Muscle of leg (tissue), 3 donors: ENCODE measurements at regions not wholly inside any gene's neighbourhood (a gene's known extent, or its start where the extent isn't known, plus 50 kb on each side); places are given as distances from the start of the nearest gene placed in this dataset.

Experiments
- DNase-seq: peaks from one replicate; pipeline ENCODE4 v3.0.0; 2013
- H3K27ac ChIP-seq: one replicate; pipeline ENCODE4 v1.5.1; 2013; ENCODE audit warnings: mild to moderate bottlenecking, low read length, control low read depth
- H3K27me3 ChIP-seq: one replicate; pipeline ENCODE4 v1.6.1; 2013; ENCODE audit warnings: low read length; ENCODE audit not compliant: control insufficient read depth, insufficient read depth
- H3K36me3 ChIP-seq: one replicate; pipeline ENCODE4 v1.6.1; 2013; ENCODE audit warnings: low read length; ENCODE audit not compliant: control insufficient read depth, insufficient read depth
- H3K4me1 ChIP-seq: one replicate; pipeline ENCODE4 v1.6.1; 2013; ENCODE audit warnings: low read length; ENCODE audit not compliant: control insufficient read depth, insufficient read depth
- H3K4me3 ChIP-seq: one replicate; pipeline ENCODE4 v1.5.1; 2013; ENCODE audit warnings: low read length, control low read depth
- H3K9me3 ChIP-seq: replicated peaks from 2 replicates; pipeline ENCODE4 v1.6.1; 2013; ENCODE audit warnings: low read depth, low read length; ENCODE audit not compliant: control insufficient read depth
- WGBS: methylation state at CpG from one replicate; pipeline ENCODE4 v1.1.5; 2013; ENCODE audit warnings: missing lambda C conversion rate; ENCODE audit not compliant: insufficient coverage; 5-methylcytosine and 5-hydroxymethylcytosine counted together

DNA sequence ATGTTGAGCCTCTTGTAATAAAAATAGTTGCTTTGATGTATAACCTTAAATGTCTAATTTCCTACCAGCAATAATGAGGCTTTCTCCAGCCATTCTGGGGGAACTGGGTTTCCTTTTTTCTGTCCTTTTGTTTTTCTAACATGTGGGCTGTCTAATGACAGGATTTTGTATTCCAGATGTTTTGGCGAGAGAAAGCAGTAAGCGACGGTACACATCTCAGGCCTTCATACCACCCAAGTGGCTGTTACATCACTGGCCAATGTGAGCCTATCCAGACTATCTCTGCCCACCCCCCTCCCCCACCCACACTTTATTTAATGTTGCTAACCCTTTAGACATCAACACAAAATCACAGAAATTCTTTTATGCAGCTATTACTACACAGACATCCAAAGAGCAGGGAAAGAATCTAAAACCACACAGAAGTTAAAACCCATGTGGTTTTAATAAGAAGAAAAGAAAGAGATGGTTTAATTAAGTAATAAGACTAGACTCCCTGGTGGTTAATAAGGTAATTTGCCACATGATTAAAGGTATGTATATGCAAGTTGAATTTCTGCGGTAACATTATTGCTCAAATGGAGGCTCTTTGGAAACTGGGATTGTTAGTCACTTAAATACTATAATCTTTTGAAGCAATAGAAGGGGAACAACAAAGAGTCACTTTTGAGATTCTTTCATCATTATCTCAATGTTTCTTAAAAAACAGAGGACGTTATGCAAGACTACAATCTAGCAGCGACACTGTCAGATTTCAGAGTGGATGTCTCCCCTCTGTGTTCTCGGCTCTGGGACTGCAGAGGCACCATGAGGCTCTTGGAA lies 365.1 kb downstream of the ENC1 start:
- H3K4me1 ChIP-seq = no peaks in the 10 kb centered on the region
- H3K27ac ChIP-seq = no peak overlapping the region
- no peak overlapping the region for H3K4me3 ChIP-seq
- H3K27me3 ChIP-seq = no peaks in the 10 kb centered on the region
- no peaks in the 10 kb centered on the region for H3K36me3 ChIP-seq
- no peaks in the 10 kb centered on the region for H3K9me3 ChIP-seq
- 49% methylated on average over 3 of the region's 7 CpGs for WGBS
- DNase-seq = peak; percentile 80

- WGBS = no CpG with 5 or more reads among the region's 3 CpGs
Measured at GRCh38 chr5:74274326-74274725, 366.2 kb downstream of the ENC1 start.

DNA sequence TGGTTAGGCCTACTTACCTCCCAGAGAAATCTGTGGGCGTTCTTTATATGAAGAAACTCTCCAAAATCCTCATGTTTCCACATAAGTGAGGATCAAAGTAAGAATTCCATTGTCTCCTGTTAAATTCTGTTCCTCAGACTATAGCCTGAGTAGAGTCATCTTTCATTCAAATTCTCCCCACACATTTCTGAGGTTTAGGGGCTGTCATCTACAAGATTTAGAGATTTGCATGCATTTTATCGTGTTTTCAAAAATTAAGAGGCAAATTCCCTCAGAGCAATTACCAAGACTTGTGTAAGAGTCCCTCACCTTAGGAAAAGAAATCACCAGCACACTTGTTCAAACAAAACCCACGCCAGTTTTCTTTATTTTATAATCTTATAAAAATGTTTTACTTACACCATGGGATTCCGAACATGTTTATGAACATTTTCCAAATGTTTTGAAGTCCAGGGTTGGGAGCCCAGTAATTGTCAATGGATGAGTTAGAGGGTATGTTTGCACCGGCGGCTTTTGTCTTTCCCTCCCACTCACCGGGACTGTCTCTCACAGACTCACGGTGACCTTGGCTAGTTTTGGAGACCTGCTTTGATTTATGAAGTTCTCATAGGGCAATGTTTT lies 367.6 kb downstream of the ENC1 start:
- 60% methylated on average over 1 of the region's 8 CpGs for WGBS
- no peak overlapping the region for H3K4me3 ChIP-seq
- no peaks in the 10 kb centered on the region for H3K9me3 ChIP-seq
- H3K27me3 ChIP-seq = no peaks in the 10 kb centered on the region
- H3K36me3 ChIP-seq = no peaks in the 10 kb centered on the region
- no peak for DNase-seq
- H3K27ac ChIP-seq = no peak overlapping the region
- H3K4me1 ChIP-seq = no peaks in the 10 kb centered on the region

More at GRCh38 chr5:74274326-74274725, 366.2 kb downstream of the ENC1 start:
- Histone ChIP-seq H3K9me3 (no peaks in the 10 kb centered on the region), H3K4me3 (no peak overlapping the region), H3K27me3 (no peaks in the 10 kb centered on the region), H3K36me3 (no peaks in the 10 kb centered on the region), H3K4me1 (no peaks in the 10 kb centered on the region), H3K27ac (no peak overlapping the region)
- no peak for DNase-seq

DNA sequence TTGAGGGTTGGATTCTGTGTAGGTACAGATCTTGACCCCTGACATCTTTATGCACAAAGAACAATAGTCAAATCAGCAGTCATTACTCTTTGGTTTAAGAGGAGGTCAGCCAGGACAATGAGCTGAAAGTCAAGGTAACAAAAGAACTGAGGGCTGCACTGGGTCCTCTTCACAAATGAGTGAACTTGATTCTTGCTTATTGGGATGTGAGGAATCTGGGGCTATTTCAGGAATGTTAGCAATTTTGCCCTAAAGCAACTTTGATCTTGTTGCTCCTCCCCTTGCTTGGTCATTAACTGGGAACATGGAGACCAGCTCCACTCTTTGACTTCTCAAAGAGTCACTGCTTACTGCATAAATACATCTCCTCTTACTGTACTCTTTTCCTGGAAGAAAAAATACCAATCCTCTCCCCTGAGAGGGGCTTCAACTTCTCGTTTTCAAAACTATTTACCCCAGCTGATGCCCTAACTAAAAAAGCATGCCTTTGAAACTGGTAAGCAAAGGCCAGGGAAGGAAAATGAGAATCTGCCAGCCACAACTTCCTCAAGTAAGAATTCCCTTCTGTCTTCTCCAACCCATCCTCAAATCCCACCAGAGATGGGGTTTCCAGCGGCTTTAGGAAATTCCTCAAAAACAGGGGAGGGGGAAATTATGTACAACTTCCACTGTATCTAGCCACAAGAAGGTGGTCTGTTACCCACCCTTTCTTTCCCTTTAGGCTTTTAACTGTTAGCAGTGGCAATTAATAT lies 368.3 kb downstream of the ENC1 start:
- DNase-seq = no peak
- no peaks in the 10 kb centered on the region for H3K4me1 ChIP-seq
- H3K9me3 ChIP-seq = no peaks in the 10 kb centered on the region
- WGBS = no CpG with 5 or more reads among the region's 2 CpGs
- H3K27me3 ChIP-seq = no peaks in the 10 kb centered on the region
- H3K27ac ChIP-seq = no peak overlapping the region
- H3K36me3 ChIP-seq = no peaks in the 10 kb centered on the region
- no peak overlapping the region for H3K4me3 ChIP-seq

DNA sequence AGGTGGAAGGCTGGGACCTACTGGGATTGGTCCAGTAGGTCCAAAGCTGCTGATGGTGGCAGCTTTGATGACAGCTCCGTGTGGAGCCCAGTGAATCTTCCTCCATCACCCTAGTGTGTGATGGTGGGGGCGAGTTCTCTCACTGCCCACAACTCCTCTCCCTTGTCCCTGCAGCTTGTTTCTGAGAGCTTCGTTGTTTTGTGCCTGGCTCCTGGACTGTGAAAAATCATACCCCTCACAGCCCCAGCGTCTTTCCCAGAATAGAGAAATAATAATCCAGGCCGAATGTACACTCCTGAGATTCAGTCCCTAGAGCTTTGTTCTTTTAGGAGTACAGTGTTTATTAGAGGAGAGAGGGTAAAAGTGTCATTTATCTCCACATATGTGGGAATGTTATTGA lies 372.2 kb downstream of the ENC1 start:
- no CpG with 5 or more reads among the region's 5 CpGs for WGBS
- Histone ChIP-seq H3K9me3 (no peaks in the 10 kb centered on the region), H3K27me3 (no peaks in the 10 kb centered on the region), H3K27ac (no peak overlapping the region), H3K36me3 (no peaks in the 10 kb centered on the region), H3K4me1 (no peaks in the 10 kb centered on the region), H3K4me3 (no peak overlapping the region)
- no peak for DNase-seq

DNA sequence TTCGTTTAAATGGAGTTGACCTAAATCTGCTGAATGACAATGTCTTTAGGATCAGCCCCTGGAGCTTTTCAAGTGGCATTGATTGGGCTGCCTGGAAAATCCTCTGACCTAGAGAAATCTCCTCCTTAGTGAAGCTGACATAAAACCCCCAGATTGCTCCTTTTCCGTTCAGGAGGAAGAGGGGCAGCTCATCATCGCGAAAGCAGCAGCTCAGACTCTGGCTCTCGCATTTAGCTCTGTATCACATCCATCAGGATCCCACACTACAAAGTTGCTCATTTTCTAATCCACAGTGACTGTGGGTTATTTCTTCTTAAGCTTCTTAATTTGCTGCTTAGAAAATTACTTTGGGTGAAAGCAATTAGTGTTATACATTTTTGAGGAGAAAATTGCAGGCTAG lies 373.7 kb downstream of the ENC1 start:
- H3K27ac ChIP-seq = no peak overlapping the region
- WGBS = 73% methylated on average over 3 of the region's 5 CpGs

GRCh38 chr5:74266132-74266531 lies 374.4 kb downstream of the ENC1 start:
- 58% methylated on average over 2 of the region's 2 CpGs for WGBS
- H3K27ac ChIP-seq = no peak overlapping the region
- H3K36me3 ChIP-seq = no peaks in the 10 kb centered on the region

More for the DNA sequence above, 373.7 kb downstream of the ENC1 start:
- no peak for DNase-seq
- no peaks in the 10 kb centered on the region for H3K9me3 ChIP-seq
- no peaks in the 10 kb centered on the region for H3K36me3 ChIP-seq
- no peak overlapping the region for H3K4me3 ChIP-seq
- H3K27me3 ChIP-seq = no peaks in the 10 kb centered on the region
- H3K4me1 ChIP-seq = peaks cover 2% of the 10 kb centered on the region

DNA sequence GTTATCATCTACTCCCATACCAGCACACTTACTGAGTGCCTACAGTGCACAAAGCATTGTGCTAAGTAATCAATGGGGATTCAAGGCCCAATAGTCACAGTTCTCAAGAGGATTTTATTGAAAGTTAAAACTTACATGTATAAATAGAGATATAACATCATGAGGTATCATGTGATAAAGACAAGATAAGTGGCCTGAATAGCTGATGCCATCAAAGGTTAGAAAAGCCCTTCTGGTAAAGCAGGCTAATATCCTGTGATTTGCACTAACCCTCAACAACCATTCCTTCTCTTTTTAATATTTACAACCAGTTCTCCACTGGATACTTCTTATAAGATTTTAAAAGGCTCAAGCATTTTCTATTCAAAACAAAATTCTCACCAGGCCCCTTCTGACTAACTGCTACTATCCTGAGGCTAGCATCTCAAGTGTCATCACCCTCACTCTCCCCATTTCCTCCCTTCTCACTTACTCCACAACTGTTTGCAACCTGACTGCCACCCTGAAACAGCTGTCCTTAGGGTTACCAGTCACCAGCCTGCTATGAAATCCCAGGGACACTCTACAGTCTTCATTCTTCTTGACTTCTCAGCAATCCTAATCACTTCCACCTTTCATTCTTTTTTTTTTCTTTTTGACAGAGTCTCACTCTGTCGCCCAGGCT lies 377.9 kb downstream of the ENC1 start:
- Histone ChIP-seq H3K27ac (no peak overlapping the region), H3K36me3 (no peaks in the 10 kb centered on the region), H3K9me3 (no peaks in the 10 kb centered on the region), H3K4me1 (peaks cover 18% of the 10 kb centered on the region), H3K27me3 (no peaks in the 10 kb centered on the region), H3K4me3 (no peak overlapping the region)
- no peak for DNase-seq
- 89% methylated on average over 1 of the region's 1 CpG for WGBS

More at GRCh38 chr5:74266132-74266531, 374.4 kb downstream of the ENC1 start:
- no peak overlapping the region for H3K4me3 ChIP-seq
- no peak for DNase-seq
- peaks cover 4% of the 10 kb centered on the region for H3K4me1 ChIP-seq
- H3K27me3 ChIP-seq = no peaks in the 10 kb centered on the region
- no peaks in the 10 kb centered on the region for H3K9me3 ChIP-seq

- H3K27ac ChIP-seq = no peak overlapping the region
- peak; percentile 60 for DNase-seq
- H3K27me3 ChIP-seq = no peaks in the 10 kb centered on the region
- no peak overlapping the region for H3K4me3 ChIP-seq
- H3K4me1 ChIP-seq = peaks cover 26% of the 10 kb centered on the region
- H3K9me3 ChIP-seq = no peaks in the 10 kb centered on the region
- 57% methylated on average over 1 of the region's 3 CpGs for WGBS
- no peaks in the 10 kb centered on the region for H3K36me3 ChIP-seq
Measured at GRCh38 chr5:74261866-74262265, 378.7 kb downstream of the ENC1 start.

GRCh38 chr5:74261421-74261820 lies 379.1 kb downstream of the ENC1 start:
- no peaks in the 10 kb centered on the region for H3K27me3 ChIP-seq
- WGBS = no CpG with 5 or more reads among the region's 3 CpGs
- no peaks in the 10 kb centered on the region for H3K9me3 ChIP-seq
- peaks cover 26% of the 10 kb centered on the region for H3K4me1 ChIP-seq
- DNase-seq = peak; percentile 40
- no peak overlapping the region for H3K4me3 ChIP-seq
- H3K27ac ChIP-seq = no peak overlapping the region
- H3K36me3 ChIP-seq = no peaks in the 10 kb centered on the region
